Endothelial cell of umbilical vein (primary cell): ENCODE measurements at regions not wholly inside any gene's neighbourhood (a gene's known extent, or its start where the extent isn't known, plus 50 kb on each side); places are given as distances from the start of the nearest gene placed in this dataset.

ENCODE experiments used
- BruUV-seq: library from RNA; stranded (reverse); fragments of 400-500 nt; replicated peaks from 2 replicates; lab custom pipeline; 2021; lab: Mats Ljungman, UMichigan
- CTCF ChIA-PET: fragments of 300-600, 350-600 bp; sonication (Branson Sonifier 250); formaldehyde crosslinking; loops from one replicate; lab custom pipeline; 2021; ENCODE audit warnings: antibody characterized with exemption, inconsistent platforms; lab: Charles Lee
- POLR2A ChIA-PET: fragments of 300-600, 350-600 bp; sonication (Branson Sonifier 250); formaldehyde crosslinking; loops from one replicate; lab custom pipeline; 2021; ENCODE audit warnings: antibody characterized with exemption, inconsistent platforms; lab: Charles Lee
- DNase-seq: peaks from one replicate; pipeline ENCODE4 v3.0.0-alpha.2; 2011; ENCODE audit warnings: low read depth, low spot score
- FAIRE-seq: peaks from 2 replicates; lab custom pipeline; 2011; peaks lifted over from hg19 to GRCh38; lab: Jason Lieb, UNC
- H2AFZ ChIP-seq: 2 replicates; pipeline ENCODE4 v1.6.0; 2012; ENCODE audit warnings: low read depth, low read length, control low read depth, inconsistent platforms
- H3K27ac ChIP-seq: 2 replicates; pipeline ENCODE4 v1.5.1; 2011; ENCODE audit warnings: low read depth, mild to moderate bottlenecking, control low read depth, low read length, moderate library complexity; ENCODE audit not compliant: insufficient read depth
- H3K27me3 ChIP-seq, 2 experiments: 2 replicates each; pipeline versions ENCODE4 v1.6.0 to v1.6.1; 2011; ENCODE audit warnings: low read length in 2 of 2, mixed read lengths in 1 of 2; ENCODE audit not compliant: control insufficient read depth in 2 of 2, insufficient read depth in 2 of 2
- H3K36me3 ChIP-seq, 2 experiments: 2 replicates in 1 of 2; 3 replicates in 1 of 2; pipeline ENCODE4 v1.5.1; 2011; ENCODE audit warnings: low read length in 2 of 2, mild to moderate bottlenecking in 1 of 2, moderate library complexity in 1 of 2; ENCODE audit not compliant: control insufficient read depth in 2 of 2, insufficient read depth in 2 of 2; ENCODE audit errors: extremely low read depth in 1 of 2
- H3K4me1 ChIP-seq: 3 replicates; pipeline ENCODE4 v1.5.1; 2011; ENCODE audit warnings: mild to moderate bottlenecking, low read length; ENCODE audit not compliant: control insufficient read depth, insufficient read depth; ENCODE audit errors: extremely low read depth
- H3K4me2 ChIP-seq: 2 replicates; pipeline ENCODE4 v1.6.1; 2011; ENCODE audit warnings: low read length, control low read depth, mixed read lengths; ENCODE audit not compliant: insufficient read depth
- H3K4me3 ChIP-seq, 3 experiments: fragments of 200-600 bp in 1 of 3; sonication (generic), shearing (Covaris generic) in 1 of 3; replicated peaks in 1 of 3; 2 replicates each; pipeline ENCODE4 v1.5.1; 2011 to 2016; ENCODE audit warnings: control low read depth in 3 of 3, low read length in 3 of 3, mild to moderate bottlenecking in 2 of 3, inconsistent platforms in 1 of 3, low read depth in 1 of 3, moderate library complexity in 1 of 3; ENCODE audit not compliant: insufficient read depth in 1 of 3
- H3K79me2 ChIP-seq: 2 replicates; pipeline ENCODE4 v1.6.0; 2012; ENCODE audit warnings: low read length, inconsistent platforms; ENCODE audit not compliant: control insufficient read depth, insufficient read depth
- H3K9ac ChIP-seq: replicated peaks from 2 replicates; pipeline ENCODE3; 2011; ENCODE audit warnings: low read length, control low read depth; ENCODE audit not compliant: insufficient read depth; ENCODE audit errors: extremely low read depth
- H3K9me1 ChIP-seq: replicated peaks from 3 replicates; pipeline ENCODE4 v1.6.0; 2011; ENCODE audit warnings: mild to moderate bottlenecking, low read length; ENCODE audit not compliant: control insufficient read depth, insufficient read depth; ENCODE audit errors: extremely low read depth
- H3K9me3 ChIP-seq: replicated peaks from 2 replicates; pipeline ENCODE4 v1.5.1; 2012; ENCODE audit warnings: low read length, inconsistent platforms; ENCODE audit not compliant: control insufficient read depth, insufficient read depth
- H4K20me1 ChIP-seq: replicated peaks from 2 replicates; pipeline ENCODE3; 2011; ENCODE audit warnings: mild to moderate bottlenecking, low read length; ENCODE audit not compliant: control insufficient read depth, insufficient read depth; ENCODE audit errors: extremely low read depth
- EZH2 ChIP-seq: IDR thresholded peaks from 2 replicates; pipeline ENCODE4 v1.6.1; 2012; ENCODE audit warnings: borderline replicate concordance, low read depth, mild to moderate bottlenecking, moderate library complexity, low read length, inconsistent platforms; ENCODE audit not compliant: severe bottlenecking
- FOS ChIP-seq: IDR thresholded peaks from 2 replicates; pipeline ENCODE4 v1.6.1; 2011; ENCODE audit warnings: mild to moderate bottlenecking, low read length, moderate library complexity, borderline replicate concordance; ENCODE audit not compliant: insufficient read depth
- GATA2 ChIP-seq: IDR thresholded peaks from 2 replicates; pipeline ENCODE4 v1.7.0; 2011; ENCODE audit warnings: low read depth, mild to moderate bottlenecking, moderate library complexity, mixed read lengths, low read length; ENCODE audit not compliant: insufficient read length, insufficient read depth
- JUN ChIP-seq: IDR thresholded peaks from 2 replicates; pipeline ENCODE4 v1.6.1; 2011; ENCODE audit warnings: borderline replicate concordance, low read depth; ENCODE audit not compliant: insufficient read length, insufficient read depth
- MYC ChIP-seq: IDR thresholded peaks from one replicate; pipeline ENCODE4 v1.6.1; 2011; ENCODE audit warnings: mild to moderate bottlenecking, low read depth, low read length
- POLR2A ChIP-seq: IDR thresholded peaks from 2 replicates; pipeline ENCODE4 v1.6.1; 2012; ENCODE audit warnings: low read depth, mild to moderate bottlenecking, control low read depth, low read length
- POLR2AphosphoS5 ChIP-seq: IDR thresholded peaks from 2 replicates; pipeline ENCODE4 v1.6.1; 2012; ENCODE audit warnings: low read depth, mild to moderate bottlenecking, control low read depth, low read length, moderate library complexity; ENCODE audit not compliant: insufficient read depth
- dilution Hi-C: fragments of 300-500 bp; cut with MboI; formaldehyde crosslinking; loops from one replicate; pipeline ENCODE4 v1.15.0; 2019; ENCODE audit warnings: low sequenced_read_pairs; ENCODE audit not compliant: extremely low pct_ligation_motif_present
- intact Hi-C: fragments of 100-400 bp; cut with micrococcal nuclease; formaldehyde crosslinking; loops from one replicate; pipeline ENCODE4 v1.10.0; 2022
- TF ChIP-seq, protein P1 (sequence below): IDR thresholded peaks from 2 replicates; pipeline ENCODE4 v1.6.1; 2011; ENCODE audit not compliant: insufficient read depth, insufficient read length
- TF ChIP-seq, protein P2 (sequence below), 2 donors: IDR thresholded peaks; 1 replicate in 1 of 2; 2 replicates in 1 of 2; pipeline ENCODE4 v1.5.1; 2011; ENCODE audit warnings: low read length in 2 of 2, mild to moderate bottlenecking in 2 of 2, moderate library complexity in 2 of 2, control low read depth in 1 of 2, inconsistent platforms in 1 of 2, low read depth in 1 of 2; ENCODE audit not compliant: insufficient read depth in 1 of 2; ENCODE audit errors: extremely low read depth in 1 of 2

DNA sequence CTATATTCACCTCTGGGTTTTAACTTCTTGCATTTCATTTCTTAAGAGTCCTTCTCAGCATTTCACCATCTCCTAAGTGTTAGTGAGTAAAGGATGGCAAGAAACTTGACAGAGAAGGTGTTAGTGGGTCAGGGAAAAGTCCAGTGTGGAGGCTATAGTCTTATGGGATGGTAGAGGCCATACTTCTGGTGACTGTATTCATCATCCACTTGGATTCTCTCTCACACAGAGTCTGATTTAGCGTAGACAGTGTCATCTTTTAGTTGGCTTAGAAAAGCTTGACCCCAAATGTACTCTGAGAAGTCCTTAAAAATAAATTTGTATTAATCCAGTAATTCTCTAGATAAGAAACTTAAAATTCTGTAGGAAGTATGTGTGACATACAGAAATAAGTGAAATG, 232.4 kb upstream of the FBXO33 start:
- no peak overlapping the region for H3K9ac ChIP-seq
- BruUV-seq, result no TSS peak
- TF ChIP-seq POLR2A, result no peak
- TF ChIP-seq, protein P1, sequence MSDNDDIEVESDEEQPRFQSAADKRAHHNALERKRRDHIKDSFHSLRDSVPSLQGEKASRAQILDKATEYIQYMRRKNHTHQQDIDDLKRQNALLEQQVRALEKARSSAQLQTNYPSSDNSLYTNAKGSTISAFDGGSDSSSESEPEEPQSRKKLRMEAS, result no peak
- TF ChIP-seq FOS, result no peak
- TF ChIP-seq, protein P2, sequence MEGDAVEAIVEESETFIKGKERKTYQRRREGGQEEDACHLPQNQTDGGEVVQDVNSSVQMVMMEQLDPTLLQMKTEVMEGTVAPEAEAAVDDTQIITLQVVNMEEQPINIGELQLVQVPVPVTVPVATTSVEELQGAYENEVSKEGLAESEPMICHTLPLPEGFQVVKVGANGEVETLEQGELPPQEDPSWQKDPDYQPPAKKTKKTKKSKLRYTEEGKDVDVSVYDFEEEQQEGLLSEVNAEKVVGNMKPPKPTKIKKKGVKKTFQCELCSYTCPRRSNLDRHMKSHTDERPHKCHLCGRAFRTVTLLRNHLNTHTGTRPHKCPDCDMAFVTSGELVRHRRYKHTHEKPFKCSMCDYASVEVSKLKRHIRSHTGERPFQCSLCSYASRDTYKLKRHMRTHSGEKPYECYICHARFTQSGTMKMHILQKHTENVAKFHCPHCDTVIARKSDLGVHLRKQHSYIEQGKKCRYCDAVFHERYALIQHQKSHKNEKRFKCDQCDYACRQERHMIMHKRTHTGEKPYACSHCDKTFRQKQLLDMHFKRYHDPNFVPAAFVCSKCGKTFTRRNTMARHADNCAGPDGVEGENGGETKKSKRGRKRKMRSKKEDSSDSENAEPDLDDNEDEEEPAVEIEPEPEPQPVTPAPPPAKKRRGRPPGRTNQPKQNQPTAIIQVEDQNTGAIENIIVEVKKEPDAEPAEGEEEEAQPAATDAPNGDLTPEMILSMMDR (IDR thresholded peaks at IDR 0.05; ENCODE audit: extremely low read depth in 1 of 2, insufficient read depth in 1 of 2, low read depth in 1 of 2, low read length in 2 of 2), result no peak
- TF ChIP-seq EZH2, result no peak
- no peak for TF ChIP-seq GATA2
- no peak for TF ChIP-seq MYC
- no peaks in the 10 kb centered on the region for H4K20me1 ChIP-seq
- H3K79me2 ChIP-seq, result no peaks in the 10 kb centered on the region
- H3K27me3 ChIP-seq, result no peaks in the 10 kb centered on the region
- H2AFZ ChIP-seq, result no peak overlapping the region
- no peak overlapping the region for H3K27ac ChIP-seq
- H3K4me3 ChIP-seq, result no peak overlapping the region
- H3K9me1 ChIP-seq, result no peaks in the 10 kb centered on the region
- ChIA-PET POLR2A (no interaction called here), CTCF (no interaction called here)
- intact Hi-C loops, result no loop called here
- no peaks in the 10 kb centered on the region for H3K4me1 ChIP-seq
- dilution Hi-C loops, result no loop called here
- no peaks in the 10 kb centered on the region for H3K9me3 ChIP-seq
- FAIRE-seq (no peak), DNase-seq (no peak)
- H3K4me2 ChIP-seq, result no peak overlapping the region
- H3K36me3 ChIP-seq, result no peaks in the 10 kb centered on the region

GRCh38 chr14:39641224-39641623, 209.0 kb upstream of the FBXO33 start:
- Histone ChIP-seq H3K79me2 (no peaks in the 10 kb centered on the region), H3K4me2 (no peak overlapping the region), H3K9me3 (no peaks in the 10 kb centered on the region), H3K4me1 (no peaks in the 10 kb centered on the region), H3K9me1 (no peaks in the 10 kb centered on the region), H3K27me3 (no peaks in the 10 kb centered on the region), H3K4me3 (no peak overlapping the region), H3K9ac (no peak overlapping the region), H4K20me1 (no peaks in the 10 kb centered on the region), H3K36me3 (no peaks in the 10 kb centered on the region), H2AFZ (no peak overlapping the region), H3K27ac (no peak overlapping the region)
- CTCF ChIA-PET, result no interaction called here
- dilution Hi-C loops, result no loop called here
- intact Hi-C loops, result no loop called here
- POLR2A ChIA-PET, result no interaction called here
- no peak for TF ChIP-seq FOS
- no peak for TF ChIP-seq MYC
- no peak for TF ChIP-seq JUN
- no peak for TF ChIP-seq EZH2
- TF ChIP-seq GATA2, result no peak
- no peak for TF ChIP-seq POLR2A
- TF ChIP-seq, protein P1, result no peak
- TF ChIP-seq POLR2AphosphoS5, result no peak
- TF ChIP-seq, protein P2 (IDR thresholded peaks at IDR 0.05; ENCODE audit: extremely low read depth in 1 of 2, insufficient read depth in 1 of 2, low read depth in 1 of 2, low read length in 2 of 2), result no peak
- no TSS peak for BruUV-seq
- DNase-seq (no peak), FAIRE-seq (no peak)
